ENCODE measurements at regions not wholly inside any gene's neighbourhood (a gene's known extent, or its start where the extent isn't known, plus 50 kb on each side); places are given as distances from the start of the nearest gene placed in this dataset.

GRCh38 chr2:223228871-223229270 is 176.9 kb downstream of the KCNE4 start:
- no TSS peak for BruUV-seq (replicated peaks)
- no peaks in the 10 kb centered on the region for H3K4me1 ChIP-seq (ENCODE audit: insufficient read depth, low read length)
- peaks cover 24% of the 10 kb centered on the region; the same call in 1 of the 2 replicates for H3K27me3 ChIP-seq (ENCODE audit: low read length)
- no peak overlapping the region for H3K9ac ChIP-seq (ENCODE audit: low read length)
- no peak overlapping the region for H3K4me2 ChIP-seq (ENCODE audit: low read length)
- DNase-seq (no peak), ATAC-seq (no peak)
- H3K36me3 ChIP-seq (ENCODE audit: low read depth, low read length), result no peaks in the 10 kb centered on the region
- H3F3A ChIP-seq (ENCODE audit: low read length, unreplicated experiment), result no peaks in the 10 kb centered on the region
- CTCF ChIA-PET, result no interaction called here
- H3K27ac ChIP-seq (ENCODE audit: low read length), result no peak overlapping the region
- no peaks in the 10 kb centered on the region for H3K79me2 ChIP-seq (ENCODE audit: low read length)
- POLR2A ChIA-PET (ENCODE audit: unreplicated experiment), result no interaction called here
- H3K9me2 ChIP-seq (replicated peaks; ENCODE audit: low read length), result no peaks in the 10 kb centered on the region
- no peaks in the 10 kb centered on the region for H4K20me1 ChIP-seq (ENCODE audit: low read length)
- H3K4me3 ChIP-seq (ENCODE audit: low read length), result no peak overlapping the region
- no peaks in the 10 kb centered on the region for H3K9me3 ChIP-seq (ENCODE audit: low read length)
- no peak overlapping the region for H2AFZ ChIP-seq (ENCODE audit: low read length)
- intact Hi-C loops (cut with micrococcal nuclease), result no loop called here
- TF ChIP-seq EZH2 (IDR thresholded peaks at IDR 0.05; ENCODE audit: low read length, unreplicated experiment) (no peak), EZH2phosphoT487 (IDR thresholded peaks at IDR 0.05; ENCODE audit: borderline replicate concordance, low read length) (no peak)
- TF ChIP-seq, protein P1, sequence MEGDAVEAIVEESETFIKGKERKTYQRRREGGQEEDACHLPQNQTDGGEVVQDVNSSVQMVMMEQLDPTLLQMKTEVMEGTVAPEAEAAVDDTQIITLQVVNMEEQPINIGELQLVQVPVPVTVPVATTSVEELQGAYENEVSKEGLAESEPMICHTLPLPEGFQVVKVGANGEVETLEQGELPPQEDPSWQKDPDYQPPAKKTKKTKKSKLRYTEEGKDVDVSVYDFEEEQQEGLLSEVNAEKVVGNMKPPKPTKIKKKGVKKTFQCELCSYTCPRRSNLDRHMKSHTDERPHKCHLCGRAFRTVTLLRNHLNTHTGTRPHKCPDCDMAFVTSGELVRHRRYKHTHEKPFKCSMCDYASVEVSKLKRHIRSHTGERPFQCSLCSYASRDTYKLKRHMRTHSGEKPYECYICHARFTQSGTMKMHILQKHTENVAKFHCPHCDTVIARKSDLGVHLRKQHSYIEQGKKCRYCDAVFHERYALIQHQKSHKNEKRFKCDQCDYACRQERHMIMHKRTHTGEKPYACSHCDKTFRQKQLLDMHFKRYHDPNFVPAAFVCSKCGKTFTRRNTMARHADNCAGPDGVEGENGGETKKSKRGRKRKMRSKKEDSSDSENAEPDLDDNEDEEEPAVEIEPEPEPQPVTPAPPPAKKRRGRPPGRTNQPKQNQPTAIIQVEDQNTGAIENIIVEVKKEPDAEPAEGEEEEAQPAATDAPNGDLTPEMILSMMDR (conservative IDR thresholded peaks at IDR 0.05; ENCODE audit: low read depth, low read length), result no peak

DNA sequence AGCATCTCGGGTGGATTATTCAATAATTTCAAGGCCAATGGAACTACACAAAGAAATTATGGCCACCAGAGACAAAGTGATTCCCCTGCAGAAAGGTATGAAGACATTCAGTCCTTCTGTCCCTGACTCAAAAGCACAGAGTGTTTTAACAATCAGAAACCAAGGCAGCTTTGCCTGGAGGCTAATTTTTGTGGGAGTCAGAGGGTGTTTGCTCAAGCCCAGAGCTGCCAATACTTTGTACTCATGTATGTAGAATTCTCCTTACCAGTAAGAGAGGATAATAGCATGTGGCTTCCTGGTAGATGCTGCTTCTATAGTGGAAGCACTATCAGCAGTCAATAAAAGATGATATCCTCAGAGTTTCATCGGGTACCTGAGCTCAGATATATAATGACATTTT is 178.4 kb downstream of the KCNE4 start:
- Histone ChIP-seq H3K9me3 (ENCODE audit: low read length) (no peaks in the 10 kb centered on the region), H3K4me1 (ENCODE audit: insufficient read depth, low read length) (no peaks in the 10 kb centered on the region), H2AFZ (ENCODE audit: low read length) (no peak overlapping the region), H3K79me2 (ENCODE audit: low read length) (no peaks in the 10 kb centered on the region), H3K4me3 (ENCODE audit: low read length) (no peak overlapping the region), H3K27me3 (ENCODE audit: low read length) (peaks cover 26% of the 10 kb centered on the region; the same call in 1 of the 2 replicates), H3K9ac (ENCODE audit: low read length) (no peak overlapping the region), H3K9me2 (replicated peaks; ENCODE audit: low read length) (no peaks in the 10 kb centered on the region), H3K4me2 (ENCODE audit: low read length) (no peak overlapping the region), H3K36me3 (ENCODE audit: low read depth, low read length) (no peaks in the 10 kb centered on the region), H3F3A (ENCODE audit: low read length, unreplicated experiment) (no peaks in the 10 kb centered on the region), H4K20me1 (ENCODE audit: low read length) (no peaks in the 10 kb centered on the region), H3K27ac (ENCODE audit: low read length) (no peak overlapping the region)
- ATAC-seq (peak; percentile 62), DNase-seq (peak; percentile 67)
- POLR2A ChIA-PET (ENCODE audit: unreplicated experiment), result no interaction called here
- TF ChIP-seq EZH2phosphoT487 (IDR thresholded peaks at IDR 0.05; ENCODE audit: borderline replicate concordance, low read length) (no peak), EZH2 (IDR thresholded peaks at IDR 0.05; ENCODE audit: low read length, unreplicated experiment) (no peak)
- TF ChIP-seq, protein P1 (conservative IDR thresholded peaks at IDR 0.05; ENCODE audit: low read depth, low read length), result no peak
- intact Hi-C loops (cut with micrococcal nuclease), result no loop called here
- CTCF ChIA-PET, result no interaction called here
- no TSS peak for BruUV-seq (replicated peaks)

DNA sequence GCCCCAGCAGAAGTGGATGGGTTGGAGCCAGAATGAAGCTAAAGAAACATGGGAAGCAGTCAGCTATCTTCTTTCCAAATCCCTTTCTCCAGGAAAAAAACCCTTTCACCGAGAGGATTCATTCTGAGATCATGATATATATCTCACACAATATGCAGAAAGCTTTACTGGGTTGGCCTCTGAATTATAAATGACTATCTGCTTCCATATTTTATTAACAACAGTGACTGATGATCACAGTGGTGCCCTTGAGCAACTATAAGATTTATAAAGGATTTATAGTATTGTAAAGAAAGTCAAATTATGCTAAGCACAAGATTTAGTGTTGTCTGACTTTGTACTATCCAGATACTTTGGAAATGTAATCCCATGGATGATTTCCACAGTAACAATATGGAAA is 180.3 kb downstream of the KCNE4 start:
- CTCF ChIA-PET, result no interaction called here

More for the DNA sequence above, 180.3 kb downstream of the KCNE4 start:
- Histone ChIP-seq H2AFZ (ENCODE audit: low read length) (no peak overlapping the region), H4K20me1 (ENCODE audit: low read length) (no peaks in the 10 kb centered on the region), H3K4me2 (ENCODE audit: low read length) (no peak overlapping the region), H3K4me3 (ENCODE audit: low read length) (no peak overlapping the region), H3K79me2 (ENCODE audit: low read length) (no peaks in the 10 kb centered on the region), H3K4me1 (ENCODE audit: insufficient read depth, low read length) (no peaks in the 10 kb centered on the region), H3K36me3 (ENCODE audit: low read depth, low read length) (no peaks in the 10 kb centered on the region), H3F3A (ENCODE audit: low read length, unreplicated experiment) (no peaks in the 10 kb centered on the region), H3K9ac (ENCODE audit: low read length) (no peak overlapping the region), H3K27ac (ENCODE audit: low read length) (no peak overlapping the region), H3K27me3 (ENCODE audit: low read length) (peaks cover 33% of the 10 kb centered on the region; the same call in 1 of the 2 replicates), H3K9me3 (ENCODE audit: low read length) (no peaks in the 10 kb centered on the region), H3K9me2 (replicated peaks; ENCODE audit: low read length) (no peaks in the 10 kb centered on the region)
- DNase-seq (no peak), ATAC-seq (no peak)
- intact Hi-C loops (cut with micrococcal nuclease), result no loop called here
- BruUV-seq (replicated peaks), result no TSS peak
- POLR2A ChIA-PET (ENCODE audit: unreplicated experiment), result no interaction called here
- TF ChIP-seq, protein P1 (conservative IDR thresholded peaks at IDR 0.05; ENCODE audit: low read depth, low read length), result no peak
- TF ChIP-seq EZH2 (IDR thresholded peaks at IDR 0.05; ENCODE audit: low read length, unreplicated experiment) (no peak), EZH2phosphoT487 (IDR thresholded peaks at IDR 0.05; ENCODE audit: borderline replicate concordance, low read length) (no peak)

All from PC-3 (cell line).